ENCODE measurements at regions not wholly inside any gene's neighbourhood (a gene's known extent, or its start where the extent isn't known, plus 50 kb on each side); places are given as distances from the start of the nearest gene placed in this dataset.

- no peaks in the 10 kb centered on the region for H3K4me1 ChIP-seq (ENCODE audit: insufficient read depth, low read length, poor library complexity, severe bottlenecking)
- TF ChIP-seq EZH2phosphoT487 (IDR thresholded peaks at IDR 0.05; ENCODE audit: borderline replicate concordance) = no peak
- no peak for TF ChIP-seq CTCF (conservative IDR thresholded peaks at IDR 0.05; ENCODE audit: low read length)
- no peaks in the 10 kb centered on the region for H3K36me3 ChIP-seq (ENCODE audit: insufficient read depth, low read length)
- H4K20me1 ChIP-seq (ENCODE audit: insufficient read depth, low read length, poor library complexity, severe bottlenecking) = no peaks in the 10 kb centered on the region
- H3K4me3 ChIP-seq (ENCODE audit: low read length, poor library complexity, severe bottlenecking) = no peak overlapping the region
- H3K9me3 ChIP-seq (ENCODE audit: insufficient read depth, low read depth, low read length) = no peaks in the 10 kb centered on the region
- H3K4me2 ChIP-seq (ENCODE audit: low read depth, low read length, poor library complexity, severe bottlenecking) = no peak overlapping the region
- H3K27me3 ChIP-seq (ENCODE audit: insufficient read depth, low read length, poor library complexity, severe bottlenecking) = no peaks in the 10 kb centered on the region
- H3K79me2 ChIP-seq (ENCODE audit: insufficient read depth, low read length) = no peaks in the 10 kb centered on the region
- H3K9ac ChIP-seq (ENCODE audit: low read depth, low read length, poor library complexity, severe bottlenecking) = no peak overlapping the region
- no peaks in the 10 kb centered on the region for H3F3A ChIP-seq (ENCODE audit: low read depth)
- H3K9me2 ChIP-seq (replicated peaks; ENCODE audit: low read depth, low read length) = no peaks in the 10 kb centered on the region
- H2AFZ ChIP-seq (ENCODE audit: low read length) = no peak overlapping the region
Measured at GRCh38 chr9:38195737-38196161, 126.7 kb upstream of the SHB start.

GRCh38 chr9:38194870-38195269 lies 125.8 kb upstream of the SHB start:
- Histone ChIP-seq H3K9me2 (replicated peaks; ENCODE audit: low read depth, low read length) (no peaks in the 10 kb centered on the region), H3K4me3 (ENCODE audit: low read length, poor library complexity, severe bottlenecking) (no peak overlapping the region), H3K4me1 (ENCODE audit: insufficient read depth, low read length, poor library complexity, severe bottlenecking) (no peaks in the 10 kb centered on the region), H4K20me1 (ENCODE audit: insufficient read depth, low read length, poor library complexity, severe bottlenecking) (no peaks in the 10 kb centered on the region), H2AFZ (ENCODE audit: low read length) (no peak overlapping the region), H3K27me3 (ENCODE audit: insufficient read depth, low read length, poor library complexity, severe bottlenecking) (no peaks in the 10 kb centered on the region), H3K4me2 (ENCODE audit: low read depth, low read length, poor library complexity, severe bottlenecking) (no peak overlapping the region), H3K9me3 (ENCODE audit: insufficient read depth, low read depth, low read length) (no peaks in the 10 kb centered on the region), H3K79me2 (ENCODE audit: insufficient read depth, low read length) (no peaks in the 10 kb centered on the region), H3K9ac (ENCODE audit: low read depth, low read length, poor library complexity, severe bottlenecking) (no peak overlapping the region), H3F3A (ENCODE audit: low read depth) (no peaks in the 10 kb centered on the region), H3K36me3 (ENCODE audit: insufficient read depth, low read length) (no peaks in the 10 kb centered on the region)
- no peak for TF ChIP-seq EZH2phosphoT487 (IDR thresholded peaks at IDR 0.05; ENCODE audit: borderline replicate concordance)
- no peak for TF ChIP-seq CTCF (conservative IDR thresholded peaks at IDR 0.05; ENCODE audit: low read length)

GRCh38 chr9:38192731-38193265 lies 123.8 kb upstream of the SHB start:
- H3F3A ChIP-seq (ENCODE audit: low read depth) = no peaks in the 10 kb centered on the region
- H3K9ac ChIP-seq (ENCODE audit: low read depth, low read length, poor library complexity, severe bottlenecking) = no peak overlapping the region
- TF ChIP-seq CTCF (conservative IDR thresholded peaks at IDR 0.05; ENCODE audit: low read length) (no peak), EZH2phosphoT487 (IDR thresholded peaks at IDR 0.05; ENCODE audit: borderline replicate concordance) (no peak)
- H3K9me2 ChIP-seq (replicated peaks; ENCODE audit: low read depth, low read length) = no peaks in the 10 kb centered on the region
- H2AFZ ChIP-seq (ENCODE audit: low read length) = no peak overlapping the region
- H4K20me1 ChIP-seq (ENCODE audit: insufficient read depth, low read length, poor library complexity, severe bottlenecking) = no peaks in the 10 kb centered on the region
- no peak overlapping the region for H3K4me3 ChIP-seq (ENCODE audit: low read length, poor library complexity, severe bottlenecking)
- no peaks in the 10 kb centered on the region for H3K79me2 ChIP-seq (ENCODE audit: insufficient read depth, low read length)
- no peaks in the 10 kb centered on the region for H3K9me3 ChIP-seq (ENCODE audit: insufficient read depth, low read depth, low read length)
- H3K36me3 ChIP-seq (ENCODE audit: insufficient read depth, low read length) = no peaks in the 10 kb centered on the region
- H3K27me3 ChIP-seq (ENCODE audit: insufficient read depth, low read length, poor library complexity, severe bottlenecking) = no peaks in the 10 kb centered on the region
- H3K4me1 ChIP-seq (ENCODE audit: insufficient read depth, low read length, poor library complexity, severe bottlenecking) = no peaks in the 10 kb centered on the region
- H3K4me2 ChIP-seq (ENCODE audit: low read depth, low read length, poor library complexity, severe bottlenecking) = no peak overlapping the region

All from Loucy (cell line).